ENCODE measurements at regions not wholly inside any gene's neighbourhood (a gene's known extent, or its start where the extent isn't known, plus 50 kb on each side); places are given as distances from the start of the nearest gene placed in this dataset.

GRCh38 chr5:134063188-134063820, 51.2 kb upstream of the TCF7 start:
- DNase-seq (ENCODE audit: low read depth, low spot score), result no peak
- ChIA-PET CTCF (interaction anchor here (4.1 kb wide), 1 partner anchor 24 kb away, joined by 19 read pairs; no protein-coding TSS in a partner anchor), POLR2A (no interaction called here)

GRCh38 chr5:134059758-134060495, 54.6 kb upstream of the TCF7 start:
- POLR2A ChIA-PET, result no interaction called here
- DNase-seq (ENCODE audit: low read depth, low spot score), result no peak
- no peak for TF ChIP-seq CTCF (IDR thresholded peaks at IDR 0.05; ENCODE audit: insufficient read depth, low read length, missing control alignments)
- CTCF ChIA-PET, result interaction anchor here (0.8 to 3.3 kb wide), 7 partner anchors 11 to 81 kb away, joined by 3 to 34 read pairs (median 4); no protein-coding TSS in a partner anchor
- H3K4me3 ChIP-seq (ENCODE audit: low read depth, low read length), result no peak overlapping the region

More at GRCh38 chr5:134063188-134063820, 51.2 kb upstream of the TCF7 start:
- no peak overlapping the region for H3K4me3 ChIP-seq (ENCODE audit: low read depth, low read length)
- TF ChIP-seq CTCF (IDR thresholded peaks at IDR 0.05; ENCODE audit: insufficient read depth, low read length, missing control alignments), result no peak

DNA sequence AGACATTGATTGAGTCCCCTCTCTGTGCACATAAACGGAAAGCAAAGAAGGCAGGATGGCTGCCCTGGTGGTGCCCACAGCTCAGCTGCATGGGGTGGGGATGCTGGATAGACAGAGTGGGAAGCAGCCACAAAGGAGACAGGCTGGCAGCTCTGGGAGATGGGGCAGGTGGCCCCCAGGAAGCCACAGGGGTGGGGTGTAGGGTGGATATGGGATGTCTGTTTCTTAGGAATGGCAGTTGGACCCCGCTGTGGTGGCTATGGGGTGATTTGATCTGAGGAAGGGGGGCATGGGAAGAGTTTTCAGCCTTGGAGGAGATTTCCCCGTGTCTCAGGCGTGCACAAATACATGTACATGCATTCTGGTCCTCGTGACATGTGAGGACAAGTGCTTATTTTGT, 50.2 kb upstream of the VDAC1 start:
- H3K4me3 ChIP-seq (ENCODE audit: low read depth, low read length), result no peak overlapping the region
- CTCF ChIA-PET, result interaction anchor here (1.8 to 28.8 kb wide), 3 partner anchors 14 to 84 kb away, joined by 5 to 1500 read pairs (median 100); no protein-coding TSS in a partner anchor
- POLR2A ChIA-PET, result no interaction called here
- no peak for TF ChIP-seq CTCF (IDR thresholded peaks at IDR 0.05; ENCODE audit: insufficient read depth, low read length, missing control alignments)
- DNase-seq (ENCODE audit: low read depth, low spot score), result no peak
